Liver (tissue), 8 donors: ENCODE measurements at regions not wholly inside any gene's neighbourhood (a gene's known extent, or its start where the extent isn't known, plus 50 kb on each side); places are given as distances from the start of the nearest gene placed in this dataset.

Source experiments
- DNase-seq: peaks from one replicate; pipeline ENCODE4 v3.0.0-alpha.2; 2017; ENCODE audit warnings: low spot score
- H3K27ac ChIP-seq, 2 donors: one replicate each; pipeline ENCODE4 v1.7.0; 2013; ENCODE audit warnings: inconsistent platforms in 2 of 2, low read length in 2 of 2, control low read depth in 1 of 2, low read depth in 1 of 2, mild to moderate bottlenecking in 1 of 2
- H3K27me3 ChIP-seq, 4 donors: one replicate each; pipeline versions ENCODE4 v1.6.1 to v1.7.0; 2013; ENCODE audit warnings: low read length in 3 of 4, inconsistent platforms in 1 of 4, mild to moderate bottlenecking in 1 of 4, moderate library complexity in 1 of 4; ENCODE audit not compliant: control insufficient read depth in 4 of 4, insufficient read depth in 4 of 4
- H3K36me3 ChIP-seq, 4 donors: one replicate each; pipeline versions ENCODE4 v1.6.1 to v1.7.0; 2013; ENCODE audit warnings: low read length in 3 of 4, mild to moderate bottlenecking in 3 of 4, low read depth in 1 of 4, moderate library complexity in 1 of 4; ENCODE audit not compliant: control insufficient read depth in 4 of 4, insufficient read depth in 3 of 4
- H3K4me1 ChIP-seq, 4 donors: one replicate each; pipeline versions ENCODE4 v1.6.1 to v1.7.0; 2013; ENCODE audit warnings: low read length in 3 of 4, mild to moderate bottlenecking in 3 of 4, moderate library complexity in 1 of 4; ENCODE audit not compliant: control insufficient read depth in 4 of 4, insufficient read depth in 4 of 4
- H3K4me3 ChIP-seq, 3 donors: one replicate each; pipeline versions ENCODE4 v1.6.1 to v1.7.0; 2013; ENCODE audit warnings: low read length in 3 of 3, control low read depth in 1 of 3, low read depth in 1 of 3, mild to moderate bottlenecking in 1 of 3
- H3K9ac ChIP-seq, 2 donors: one replicate each; pipeline ENCODE4 v1.7.0; 2013; ENCODE audit warnings: low read length in 2 of 2, mild to moderate bottlenecking in 2 of 2, moderate library complexity in 2 of 2, control low read depth in 1 of 2, low read depth in 1 of 2
- H3K9me3 ChIP-seq, 4 donors: one replicate each; pipeline versions ENCODE4 v1.6.1 to v1.7.0; 2013; ENCODE audit warnings: low read length in 3 of 4; ENCODE audit not compliant: control insufficient read depth in 4 of 4
- CTCF ChIP-seq: fragments of 150-350 bp; IDR thresholded peaks from 2 replicates; pipeline ENCODE4 v1.5.1; 2017; ENCODE audit warnings: improper control_type of control experiment, low read depth, low read length; ENCODE audit not compliant: missing input control
- EGR1 ChIP-seq, 2 donors: IDR thresholded peaks; 2 replicates each; pipeline ENCODE4 v1.6.1; 2016 to 2018; ENCODE audit warnings: antibody characterized with exemption in 2 of 2, low read depth in 2 of 2
- FOXA1 ChIP-seq: IDR thresholded peaks from 2 replicates; pipeline ENCODE4 v1.6.1; 2016; ENCODE audit warnings: antibody characterized with exemption
- FOXA2 ChIP-seq: IDR thresholded peaks from 2 replicates; pipeline ENCODE4 v1.6.1; 2016; ENCODE audit warnings: antibody characterized with exemption
- HNF4A ChIP-seq, 2 donors: conservative IDR thresholded peaks; 2 replicates each; pipeline ENCODE4 v1.6.1; 2016; ENCODE audit warnings: antibody characterized with exemption in 2 of 2, mild to moderate bottlenecking in 2 of 2
- HNF4G ChIP-seq: IDR thresholded peaks from 2 replicates; pipeline ENCODE4 v1.6.1; 2016; ENCODE audit warnings: antibody characterized with exemption
- JUND ChIP-seq, 2 donors: IDR thresholded peaks; 2 replicates each; pipeline ENCODE4 v1.6.1; 2016; ENCODE audit warnings: antibody characterized with exemption in 2 of 2
- MAX ChIP-seq: IDR thresholded peaks from 2 replicates; pipeline ENCODE4 v1.6.1; 2016; ENCODE audit warnings: antibody characterized with exemption
- NR2F2 ChIP-seq: IDR thresholded peaks from 2 replicates; pipeline ENCODE4 v1.6.1; 2016; ENCODE audit warnings: antibody characterized with exemption
- RAD21 ChIP-seq, 2 donors: IDR thresholded peaks; 2 replicates each; pipeline ENCODE4 v1.6.1; 2016; ENCODE audit warnings: antibody characterized with exemption in 2 of 2, mild to moderate bottlenecking in 2 of 2
- REST ChIP-seq: IDR thresholded peaks from 2 replicates; pipeline ENCODE4 v1.6.1; 2016; ENCODE audit warnings: antibody characterized with exemption, mild to moderate bottlenecking
- RXRA ChIP-seq, 2 donors: IDR thresholded peaks; 2 replicates each; pipeline ENCODE4 v1.6.1; 2017 to 2018; ENCODE audit warnings: antibody characterized with exemption in 2 of 2, mild to moderate bottlenecking in 1 of 2
- SP1 ChIP-seq: IDR thresholded peaks from 2 replicates; pipeline ENCODE4 v1.6.1; 2018; ENCODE audit warnings: antibody characterized with exemption, mild to moderate bottlenecking
- YY1 ChIP-seq: IDR thresholded peaks from 2 replicates; pipeline ENCODE4 v1.6.1; 2016; ENCODE audit warnings: antibody characterized with exemption, mild to moderate bottlenecking
- ZBTB33 ChIP-seq: IDR thresholded peaks from 2 replicates; pipeline ENCODE4 v1.6.1; 2016; ENCODE audit warnings: antibody characterized with exemption
- WGBS: extraction: QIAGEN DNeasy Blood & Tissue Kit; methylation state at CpG from one replicate; pipeline ENCODE4 v1.1.7; 2013; 5-methylcytosine and 5-hydroxymethylcytosine counted together
- TF ChIP-seq, protein P1 (sequence below): IDR thresholded peaks from 2 replicates; pipeline ENCODE4 v1.6.1; 2016; ENCODE audit warnings: antibody characterized with exemption
- donor health status: healthy.
- donor health status: healthy.
- donor health status: healthy.
- donor health status: healthy.
- donor health status: healthy.

GRCh38 chr20:40591536-40591935, 97.5 kb downstream of the MAFB start:
- TF ChIP-seq HNF4A (conservative IDR thresholded peaks at IDR 0.05) (no peak), CTCF (no peak), HNF4G (no peak), RAD21 (IDR thresholded peaks at IDR 0.05) (no peak), YY1 (no peak), EGR1 (IDR thresholded peaks at IDR 0.05; ENCODE audit: low read depth in 2 of 2) (no peak), SP1 (no peak), REST (no peak), FOXA2 (no peak), ZBTB33 (no peak), JUND (IDR thresholded peaks at IDR 0.05) (no peak), MAX (no peak), NR2F2 (no peak), FOXA1 (no peak), RXRA (IDR thresholded peaks at IDR 0.05) (no peak)
- TF ChIP-seq, protein P1, sequence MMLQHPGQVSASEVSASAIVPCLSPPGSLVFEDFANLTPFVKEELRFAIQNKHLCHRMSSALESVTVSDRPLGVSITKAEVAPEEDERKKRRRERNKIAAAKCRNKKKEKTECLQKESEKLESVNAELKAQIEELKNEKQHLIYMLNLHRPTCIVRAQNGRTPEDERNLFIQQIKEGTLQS, result no peak
- Histone ChIP-seq H3K4me3 (no peak overlapping the region), H3K9me3 (no peaks in the 10 kb centered on the region), H3K27me3 (no peaks in the 10 kb centered on the region), H3K27ac (no peak overlapping the region), H3K36me3 (no peaks in the 10 kb centered on the region), H3K9ac (no peak overlapping the region), H3K4me1 (no peaks in the 10 kb centered on the region)
- 83% methylated on average over 1 of the region's 1 CpG for WGBS
- no peak for DNase-seq

- 72% methylated on average over 1 of the region's 1 CpG for WGBS
- no peak for TF ChIP-seq NR2F2
- no peak for TF ChIP-seq REST
- no peak for TF ChIP-seq ZBTB33
- TF ChIP-seq HNF4G, result no peak
- TF ChIP-seq FOXA1, result no peak
- TF ChIP-seq HNF4A (conservative IDR thresholded peaks at IDR 0.05), result no peak
- no peak for TF ChIP-seq YY1
- TF ChIP-seq RXRA (IDR thresholded peaks at IDR 0.05), result no peak
- no peak for TF ChIP-seq SP1
- TF ChIP-seq JUND (IDR thresholded peaks at IDR 0.05), result no peak
- TF ChIP-seq, protein P1, result no peak
These were observed 97.9 kb downstream of the MAFB start for GRCh38 chr20:40591119-40591518.

More at GRCh38 chr20:40591119-40591518, 97.9 kb downstream of the MAFB start:
- Histone ChIP-seq H3K27ac (no peak overlapping the region), H3K4me1 (no peaks in the 10 kb centered on the region), H3K4me3 (no peak overlapping the region), H3K27me3 (no peaks in the 10 kb centered on the region), H3K9ac (no peak overlapping the region), H3K36me3 (no peaks in the 10 kb centered on the region), H3K9me3 (no peaks in the 10 kb centered on the region)
- no peak for DNase-seq
